Karpas-422 (cell line): ENCODE measurements at regions not wholly inside any gene's neighbourhood (a gene's known extent, or its start where the extent isn't known, plus 50 kb on each side); places are given as distances from the start of the nearest gene placed in this dataset.
"Not testable (repeated sequence)": the region's sequence is repeated elsewhere in the genome, so short reads cannot be mapped to it uniquely, and the experiment has no call there.

ENCODE experiments used
- DNase-seq: peaks from one replicate; pipeline ENCODE4 v3.0.0-alpha.2; 2015
- H2AFZ ChIP-seq: fragments of 200-600 bp; sonication (generic); 2 replicates; pipeline ENCODE4 v1.6.1; 2014; ENCODE audit warnings: antibody characterized with exemption, low read length, mixed read lengths
- H3K27ac ChIP-seq: fragments of 200-600 bp; sonication (generic); 2 replicates; pipeline ENCODE4 v1.5.1; 2014; ENCODE audit warnings: mild to moderate bottlenecking, low read length, moderate library complexity
- H3K27me3 ChIP-seq: fragments of 200-600 bp; sonication (generic); 2 replicates; pipeline ENCODE4 v1.6.1; 2014; ENCODE audit warnings: low read length, mixed read lengths
- H3K36me3 ChIP-seq: fragments of 200-600 bp; sonication (generic); 2 replicates; pipeline ENCODE4 v1.6.1; 2014; ENCODE audit warnings: low read length, mixed read lengths; ENCODE audit not compliant: insufficient read depth
- H3K4me1 ChIP-seq: fragments of 200-600 bp; sonication (generic); 2 replicates; pipeline ENCODE4 v1.6.1; 2014; ENCODE audit warnings: mild to moderate bottlenecking, low read length, mixed read lengths
- H3K4me2 ChIP-seq: fragments of 200-600 bp; sonication (generic); 2 replicates; pipeline ENCODE4 v1.6.1; 2014; ENCODE audit warnings: low read length, low read depth, mild to moderate bottlenecking; ENCODE audit not compliant: poor library complexity, severe bottlenecking
- H3K4me3 ChIP-seq: fragments of 200-600 bp; sonication (generic); 2 replicates; pipeline ENCODE4 v1.5.1; 2014; ENCODE audit warnings: mild to moderate bottlenecking, antibody characterized with exemption, low read length, mixed read lengths
- H3K79me2 ChIP-seq: fragments of 200-600 bp; sonication (generic); 2 replicates; pipeline ENCODE4 v1.6.1; 2014; ENCODE audit warnings: mild to moderate bottlenecking, low read length, mixed read lengths
- H3K9ac ChIP-seq: fragments of 200-600 bp; sonication (generic); 2 replicates; pipeline ENCODE4 v1.6.0; 2014; ENCODE audit warnings: low read length
- H3K9me2 ChIP-seq: fragments of 200-600 bp; sonication (generic), shearing (Covaris generic); replicated peaks from 2 replicates; pipeline ENCODE4 v1.6.0; 2014; ENCODE audit warnings: mild to moderate bottlenecking, low read length, moderate library complexity; ENCODE audit not compliant: insufficient read depth
- H3K9me3 ChIP-seq: fragments of 300-700, 200-600 bp; sonication (generic); 2 replicates; pipeline ENCODE4 v1.6.1; 2014; ENCODE audit warnings: low read length, mixed read lengths
- H4K20me1 ChIP-seq: fragments of 200-600 bp; sonication (generic); 2 replicates; pipeline ENCODE4 v1.6.1; 2014; ENCODE audit warnings: mild to moderate bottlenecking, antibody characterized with exemption, low read length, low read depth; ENCODE audit not compliant: insufficient read depth

GRCh38 chr10:35781643-35782035, 139.5 kb upstream of the FZD8 start:
- no peaks in the 10 kb centered on the region for H3K4me1 ChIP-seq
- H3K27me3 ChIP-seq = no peaks in the 10 kb centered on the region
- no peak overlapping the region for H3K4me2 ChIP-seq
- no peaks in the 10 kb centered on the region for H3K9me2 ChIP-seq
- no peak overlapping the region for H3K9ac ChIP-seq
- H3K36me3 ChIP-seq = no peaks in the 10 kb centered on the region
- no peaks in the 10 kb centered on the region for H3K79me2 ChIP-seq
- H4K20me1 ChIP-seq = no peaks in the 10 kb centered on the region
- DNase-seq = peak; percentile 70
- no peak overlapping the region for H3K4me3 ChIP-seq
- no peak overlapping the region for H2AFZ ChIP-seq
- H3K9me3 ChIP-seq = no peaks in the 10 kb centered on the region
- H3K27ac ChIP-seq = no peak overlapping the region

- H3K4me1 ChIP-seq = no peaks in the 10 kb centered on the region
Measured at GRCh38 chr10:35780970-35781642, 139.0 kb upstream of the FZD8 start.

GRCh38 chr10:35778306-35778705, 136.2 kb upstream of the FZD8 start:
- H3K79me2 ChIP-seq = no peaks in the 10 kb centered on the region
- DNase-seq = no peak
- no peaks in the 10 kb centered on the region for H3K9me3 ChIP-seq
- H3K36me3 ChIP-seq = no peaks in the 10 kb centered on the region
- H3K27me3 ChIP-seq = no peaks in the 10 kb centered on the region
- H3K9me2 ChIP-seq = no peaks in the 10 kb centered on the region
- no peak overlapping the region for H3K27ac ChIP-seq
- no peaks in the 10 kb centered on the region for H4K20me1 ChIP-seq
- H3K9ac ChIP-seq = no peak overlapping the region
- H2AFZ ChIP-seq = no peak overlapping the region
- H3K4me1 ChIP-seq = no peaks in the 10 kb centered on the region
- no peak overlapping the region for H3K4me3 ChIP-seq
- no peak overlapping the region for H3K4me2 ChIP-seq

More at GRCh38 chr10:35780970-35781642, 139.0 kb upstream of the FZD8 start:
- H2AFZ ChIP-seq = no peak overlapping the region
- H3K27me3 ChIP-seq = no peaks in the 10 kb centered on the region
- no peaks in the 10 kb centered on the region for H3K36me3 ChIP-seq
- no peak overlapping the region for H3K4me3 ChIP-seq
- DNase-seq = no peak
- H3K9me2 ChIP-seq = no peaks in the 10 kb centered on the region
- H3K9ac ChIP-seq = no peak overlapping the region
- H3K79me2 ChIP-seq = no peaks in the 10 kb centered on the region
- no peak overlapping the region for H3K27ac ChIP-seq
- no peak overlapping the region for H3K4me2 ChIP-seq
- no peaks in the 10 kb centered on the region for H4K20me1 ChIP-seq
- H3K9me3 ChIP-seq = no peaks in the 10 kb centered on the region

GRCh38 chr10:35776557-35776956, 134.5 kb upstream of the FZD8 start:
- H3K36me3 ChIP-seq, H4K20me1 ChIP-seq, DNase-seq, H3K79me2 ChIP-seq, H3K9ac ChIP-seq, H3K4me3 ChIP-seq, H2AFZ ChIP-seq, H3K27me3 ChIP-seq, H3K27ac ChIP-seq, H3K4me1 ChIP-seq, H3K4me2 ChIP-seq, H3K9me3 ChIP-seq, H3K9me2 ChIP-seq: not testable (repeated sequence)

GRCh38 chr10:35774109-35774508, 132.0 kb upstream of the FZD8 start:
- Histone ChIP-seq H3K9me2 (no peaks in the 10 kb centered on the region), H3K79me2 (no peaks in the 10 kb centered on the region), H2AFZ (no peak overlapping the region), H3K4me2 (no peak overlapping the region), H3K4me1 (no peaks in the 10 kb centered on the region), H3K9ac (no peak overlapping the region), H3K9me3 (no peaks in the 10 kb centered on the region), H4K20me1 (no peaks in the 10 kb centered on the region), H3K27me3 (no peaks in the 10 kb centered on the region), H3K27ac (no peak overlapping the region), H3K36me3 (no peaks in the 10 kb centered on the region), H3K4me3 (no peak overlapping the region)
- DNase-seq = no peak

GRCh38 chr10:35770817-35771355, 128.8 kb upstream of the FZD8 start:
- Histone ChIP-seq H3K9ac (no peak overlapping the region), H3K4me2 (no peak overlapping the region), H3K4me1 (no peaks in the 10 kb centered on the region)

GRCh38 chr10:35769795-35770194, 127.7 kb upstream of the FZD8 start:
- no peak for DNase-seq
- Histone ChIP-seq H3K27ac (no peak overlapping the region), H3K9ac (no peak overlapping the region), H3K79me2 (no peaks in the 10 kb centered on the region), H3K4me2 (no peak overlapping the region), H3K4me3 (no peak overlapping the region), H4K20me1 (no peaks in the 10 kb centered on the region), H3K4me1 (no peaks in the 10 kb centered on the region), H3K9me2 (no peaks in the 10 kb centered on the region), H3K36me3 (no peaks in the 10 kb centered on the region), H3K9me3 (no peaks in the 10 kb centered on the region), H2AFZ (no peak overlapping the region), H3K27me3 (no peaks in the 10 kb centered on the region)

More at GRCh38 chr10:35770817-35771355, 128.8 kb upstream of the FZD8 start:
- DNase-seq = no peak
- H4K20me1 ChIP-seq = no peaks in the 10 kb centered on the region
- H3K79me2 ChIP-seq = no peaks in the 10 kb centered on the region
- H3K9me2 ChIP-seq = no peaks in the 10 kb centered on the region
- no peak overlapping the region for H3K27ac ChIP-seq
- no peak overlapping the region for H2AFZ ChIP-seq
- no peaks in the 10 kb centered on the region for H3K9me3 ChIP-seq
- no peaks in the 10 kb centered on the region for H3K27me3 ChIP-seq
- no peak overlapping the region for H3K4me3 ChIP-seq
- no peaks in the 10 kb centered on the region for H3K36me3 ChIP-seq

GRCh38 chr10:35768731-35769130, 126.6 kb upstream of the FZD8 start:
- H3K36me3 ChIP-seq = no peaks in the 10 kb centered on the region
- H4K20me1 ChIP-seq = no peaks in the 10 kb centered on the region
- H3K9me3 ChIP-seq = no peaks in the 10 kb centered on the region
- no peaks in the 10 kb centered on the region for H3K9me2 ChIP-seq
- H3K27ac ChIP-seq = no peak overlapping the region
- H3K4me3 ChIP-seq = no peak overlapping the region
- H3K4me1 ChIP-seq = no peaks in the 10 kb centered on the region
- DNase-seq = no peak
- no peaks in the 10 kb centered on the region for H3K27me3 ChIP-seq
- H3K79me2 ChIP-seq = no peaks in the 10 kb centered on the region
- no peak overlapping the region for H3K9ac ChIP-seq
- H3K4me2 ChIP-seq = no peak overlapping the region
- H2AFZ ChIP-seq = no peak overlapping the region
